ENCODE measurements at regions not wholly inside any gene's neighbourhood (a gene's known extent, or its start where the extent isn't known, plus 50 kb on each side); places are given as distances from the start of the nearest gene placed in this dataset.

GRCh38 chr15:66931768-66932633 lies 133.4 kb upstream of the SMAD3 start:
- DNase-seq (ENCODE audit: low spot score): peak; percentile 79

- DNase-seq (ENCODE audit: low spot score): no peak
Measured at GRCh38 chr15:66932634-66933024, 132.8 kb upstream of the SMAD3 start.

- no peak for DNase-seq (ENCODE audit: low spot score)
Measured at GRCh38 chr15:66933932-66934867, 131.2 kb upstream of the SMAD3 start.

- DNase-seq (ENCODE audit: low spot score): no peak
Measured at GRCh38 chr15:66934868-66935520, 130.4 kb upstream of the SMAD3 start.

GRCh38 chr15:66935688-66936087 lies 129.7 kb upstream of the SMAD3 start:
- DNase-seq (ENCODE audit: low spot score): no peak

GRCh38 chr15:66936109-66936860 lies 129.1 kb upstream of the SMAD3 start:
- no peak for DNase-seq (ENCODE audit: low spot score)

GRCh38 chr15:66936861-66937582 lies 128.4 kb upstream of the SMAD3 start:
- no peak for DNase-seq (ENCODE audit: low spot score)

GRCh38 chr15:66937588-66937987 lies 127.8 kb upstream of the SMAD3 start:
- DNase-seq (ENCODE audit: low spot score): no peak

- DNase-seq (ENCODE audit: low spot score): no peak
Measured at GRCh38 chr15:66938114-66938830, 127.1 kb upstream of the SMAD3 start.

- no peak for DNase-seq (ENCODE audit: low spot score)
Measured at GRCh38 chr15:66939016-66939415, 126.4 kb upstream of the SMAD3 start.

GRCh38 chr15:66939451-66940023 lies 125.9 kb upstream of the SMAD3 start:
- no peak for DNase-seq (ENCODE audit: low spot score)

- DNase-seq (ENCODE audit: low spot score): peak; percentile 79
Measured at GRCh38 chr15:66940368-66940767, 125.0 kb upstream of the SMAD3 start.

- no peak for DNase-seq (ENCODE audit: low spot score)
Measured at GRCh38 chr15:66941108-66941711, 124.2 kb upstream of the SMAD3 start.

- no peak for DNase-seq (ENCODE audit: low spot score)
Measured at GRCh38 chr15:66941791-66942190, 123.6 kb upstream of the SMAD3 start.

- DNase-seq (ENCODE audit: low spot score): no peak
Measured at GRCh38 chr15:66942649-66943390, 122.6 kb upstream of the SMAD3 start.

GRCh38 chr15:66943456-66944095 lies 121.8 kb upstream of the SMAD3 start:
- DNase-seq (ENCODE audit: low spot score): peak; percentile 63

- no peak for DNase-seq (ENCODE audit: low spot score)
Measured at GRCh38 chr15:66944121-66944520, 121.3 kb upstream of the SMAD3 start.

- DNase-seq (ENCODE audit: low spot score): no peak
Measured at GRCh38 chr15:66945286-66945685, 120.1 kb upstream of the SMAD3 start.

Measured in kidney tubule cell (primary cell).